EL (cell line): ENCODE measurements at regions not wholly inside any gene's neighbourhood (a gene's known extent, or its start where the extent isn't known, plus 50 kb on each side); places are given as distances from the start of the nearest gene placed in this dataset.
A peak's percentile ranks its signal among the peaks of the same experiment; 100 is the strongest.

Source experiments
- DNase-seq: peaks from one replicate; pipeline ENCODE4 v3.0.0-alpha.2; 2016

- no peak for DNase-seq
Observed at GRCh38 chr1:232682248-232682647, 52.3 kb upstream of the SIPA1L2 start.

- peak; percentile 58 for DNase-seq
Observed at GRCh38 chr1:232684371-232685105, 54.6 kb upstream of the SIPA1L2 start.

- peak; percentile 25 for DNase-seq
Observed at GRCh38 chr1:232686346-232686745, 56.4 kb upstream of the SIPA1L2 start.

GRCh38 chr1:232687304-232687703 lies 57.4 kb upstream of the SIPA1L2 start:
- DNase-seq, result no peak

GRCh38 chr1:232687728-232688127 lies 57.8 kb upstream of the SIPA1L2 start:
- no peak for DNase-seq

GRCh38 chr1:232688398-232688797 lies 58.5 kb upstream of the SIPA1L2 start:
- no peak for DNase-seq

- no peak for DNase-seq
Observed at GRCh38 chr1:232689711-232690110, 59.8 kb upstream of the SIPA1L2 start.

GRCh38 chr1:232690285-232690935 lies 60.5 kb upstream of the SIPA1L2 start:
- DNase-seq, result no peak

GRCh38 chr1:232694475-232694874 lies 64.5 kb upstream of the SIPA1L2 start:
- no peak for DNase-seq

GRCh38 chr1:232695621-232696385 lies 65.9 kb upstream of the SIPA1L2 start:
- no peak for DNase-seq

GRCh38 chr1:232696466-232696865 lies 66.5 kb upstream of the SIPA1L2 start:
- no peak for DNase-seq

GRCh38 chr1:232697187-232697822 lies 67.4 kb upstream of the SIPA1L2 start:
- no peak for DNase-seq

GRCh38 chr1:232699814-232700213 lies 69.9 kb upstream of the SIPA1L2 start:
- no peak for DNase-seq

- no peak for DNase-seq
Observed at GRCh38 chr1:232702911-232703310, 73.0 kb upstream of the SIPA1L2 start.

GRCh38 chr1:232704256-232704655 lies 74.3 kb upstream of the SIPA1L2 start:
- DNase-seq, result no peak

- DNase-seq, result peak; percentile 89
Observed at GRCh38 chr1:232704694-232705680, 75.1 kb upstream of the SIPA1L2 start.

GRCh38 chr1:232705815-232706575 lies 76.1 kb upstream of the SIPA1L2 start:
- no peak for DNase-seq

- no peak for DNase-seq
Observed at GRCh38 chr1:232707142-232707541, 77.2 kb upstream of the SIPA1L2 start.

GRCh38 chr1:232709386-232709785 lies 79.5 kb upstream of the SIPA1L2 start:
- peak; percentile 27 for DNase-seq

- no peak for DNase-seq
Observed at GRCh38 chr1:232711996-232712395, 82.1 kb upstream of the SIPA1L2 start.

GRCh38 chr1:232713785-232714184 lies 83.9 kb upstream of the SIPA1L2 start:
- DNase-seq, result no peak
